Body of pancreas (tissue), 4 donors: ENCODE measurements at regions not wholly inside any gene's neighbourhood (a gene's known extent, or its start where the extent isn't known, plus 50 kb on each side); places are given as distances from the start of the nearest gene placed in this dataset.

Source experiments
- POLR2A ChIP-seq, 3 donors: fragments of 450-650 bp; IDR thresholded peaks; one replicate each; pipeline ENCODE4 v1.6.1; 2016; ENCODE audit warnings: antibody characterized with exemption in 3 of 3, mild to moderate bottlenecking in 2 of 3
- TF ChIP-seq, protein P1 (sequence below), 7 experiments: fragments of 450-650 bp in 4 of 7; fragments of 200-600 bp in 3 of 7; sonication (generic) in 3 of 7; IDR thresholded peaks; one replicate each; pipeline ENCODE4 v1.5.1; 2016 to 2019; ENCODE audit warnings: antibody characterized with exemption in 7 of 7

- TF ChIP-seq, protein P1, sequence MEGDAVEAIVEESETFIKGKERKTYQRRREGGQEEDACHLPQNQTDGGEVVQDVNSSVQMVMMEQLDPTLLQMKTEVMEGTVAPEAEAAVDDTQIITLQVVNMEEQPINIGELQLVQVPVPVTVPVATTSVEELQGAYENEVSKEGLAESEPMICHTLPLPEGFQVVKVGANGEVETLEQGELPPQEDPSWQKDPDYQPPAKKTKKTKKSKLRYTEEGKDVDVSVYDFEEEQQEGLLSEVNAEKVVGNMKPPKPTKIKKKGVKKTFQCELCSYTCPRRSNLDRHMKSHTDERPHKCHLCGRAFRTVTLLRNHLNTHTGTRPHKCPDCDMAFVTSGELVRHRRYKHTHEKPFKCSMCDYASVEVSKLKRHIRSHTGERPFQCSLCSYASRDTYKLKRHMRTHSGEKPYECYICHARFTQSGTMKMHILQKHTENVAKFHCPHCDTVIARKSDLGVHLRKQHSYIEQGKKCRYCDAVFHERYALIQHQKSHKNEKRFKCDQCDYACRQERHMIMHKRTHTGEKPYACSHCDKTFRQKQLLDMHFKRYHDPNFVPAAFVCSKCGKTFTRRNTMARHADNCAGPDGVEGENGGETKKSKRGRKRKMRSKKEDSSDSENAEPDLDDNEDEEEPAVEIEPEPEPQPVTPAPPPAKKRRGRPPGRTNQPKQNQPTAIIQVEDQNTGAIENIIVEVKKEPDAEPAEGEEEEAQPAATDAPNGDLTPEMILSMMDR (IDR thresholded peaks at IDR 0.05) = no peak
- no peak for TF ChIP-seq POLR2A (IDR thresholded peaks at IDR 0.05)
Observed at GRCh38 chr9:29799227-29799626, 2225.9 kb upstream of the C9orf72 start.
